H1 (cell line): ENCODE measurements at regions not wholly inside any gene's neighbourhood (a gene's known extent, or its start where the extent isn't known, plus 50 kb on each side); places are given as distances from the start of the nearest gene placed in this dataset.

Experiments used
- CTCF ChIA-PET: fragments of 300-600 bp; sonication (Branson Sonifier 250); formaldehyde crosslinking; loops from one replicate; lab custom pipeline; 2021; ENCODE audit not compliant: partially characterized antibody; lab: Charles Lee
- POLR2A ChIA-PET: fragments of 300-600 bp; sonication (Branson Sonifier 250); formaldehyde crosslinking; loops from one replicate; lab custom pipeline; 2021; ENCODE audit warnings: inconsistent platforms; ENCODE audit not compliant: partially characterized antibody; lab: Charles Lee
- DNase-seq, 2 experiments: peaks; one replicate each; pipeline versions ENCODE4 v3.0.0 to v3.0.0-alpha.2; 2010 to 2022; ENCODE audit warnings: low spot score in 2 of 2, low read depth in 1 of 2, mixed read lengths in 1 of 2
- FAIRE-seq: peaks from 2 replicates; lab custom pipeline; 2011; peaks lifted over from hg19 to GRCh38; lab: Jason Lieb, UNC
- H2AFZ ChIP-seq: 2 replicates; pipeline ENCODE4 v1.8.1; 2012; ENCODE audit warnings: low read length, inconsistent platforms
- H2AK5ac ChIP-seq: 2 replicates; pipeline ENCODE4 v1.6.1; 2013; ENCODE audit warnings: low read depth, low read length
- H2BK120ac ChIP-seq: replicated peaks from 2 replicates; pipeline ENCODE3; 2013; ENCODE audit warnings: low read depth, low read length, inconsistent platforms
- H2BK12ac ChIP-seq: 2 replicates; pipeline ENCODE4 v1.6.1; 2013; ENCODE audit warnings: low read depth, low read length
- H2BK15ac ChIP-seq: 2 replicates; pipeline ENCODE4 v1.6.1; 2013; ENCODE audit warnings: low read length
- H2BK20ac ChIP-seq: 2 replicates; pipeline ENCODE4 v1.6.1; 2013; ENCODE audit warnings: low read length
- H2BK5ac ChIP-seq: 2 replicates; pipeline ENCODE4 v1.6.1; 2013; ENCODE audit warnings: low read depth, low read length
- H3K14ac ChIP-seq: 2 replicates; pipeline ENCODE4 v1.6.1; 2013; ENCODE audit warnings: inconsistent platforms; ENCODE audit not compliant: insufficient read length
- H3K18ac ChIP-seq: 2 replicates; pipeline ENCODE4 v1.6.1; 2013; ENCODE audit warnings: low read length; ENCODE audit errors: extremely low read depth
- H3K23ac ChIP-seq: 2 replicates; pipeline ENCODE4 v1.6.1; 2013; ENCODE audit warnings: inconsistent platforms; ENCODE audit not compliant: insufficient read length
- H3K23me2 ChIP-seq: 2 replicates; pipeline ENCODE4 v1.6.1; 2013; ENCODE audit warnings: low read depth, low read length
- H3K27ac ChIP-seq: 2 replicates; pipeline ENCODE4 v1.6.1; 2011; ENCODE audit warnings: low read depth, low read length, inconsistent platforms
- H3K27me3 ChIP-seq, 4 experiments: replicated peaks in 1 of 4; 1 replicate in 1 of 4; 2 replicates in 3 of 4; pipeline versions ENCODE4 v1.6.1 to v1.8.1; 2011 to 2013; ENCODE audit warnings: low read length in 3 of 4, mild to moderate bottlenecking in 3 of 4, inconsistent platforms in 2 of 4, mixed read lengths in 2 of 4, moderate library complexity in 1 of 4; ENCODE audit not compliant: control insufficient read depth in 3 of 4, insufficient read depth in 3 of 4; ENCODE audit errors: extremely low read depth in 1 of 4
- H3K36me3 ChIP-seq, 4 experiments: 2 replicates each; pipeline versions ENCODE4 v1.6.1 to v1.8.1; 2011 to 2013; ENCODE audit warnings: mild to moderate bottlenecking in 4 of 4, low read length in 3 of 4, moderate library complexity in 2 of 4, control low read depth in 1 of 4, inconsistent platforms in 1 of 4; ENCODE audit not compliant: insufficient read depth in 4 of 4, control insufficient read depth in 2 of 4
- H3K4ac ChIP-seq: replicated peaks from 2 replicates; pipeline ENCODE3; 2013; ENCODE audit warnings: low read length, low read depth, mixed read lengths, inconsistent platforms; ENCODE audit not compliant: insufficient read length
- H3K4me1 ChIP-seq, 4 experiments: replicated peaks in 1 of 4; 1 replicate in 1 of 4; 2 replicates in 3 of 4; pipeline versions ENCODE4 v1.6.1 to v1.8.1; 2011 to 2013; ENCODE audit warnings: low read length in 3 of 4, inconsistent platforms in 2 of 4, mixed read lengths in 1 of 4; ENCODE audit not compliant: insufficient read depth in 4 of 4, control insufficient read depth in 3 of 4
- H3K4me2 ChIP-seq, 2 experiments: 2 replicates each; pipeline versions ENCODE4 v1.6.1 to v1.8.1; 2011 to 2013; ENCODE audit warnings: low read depth in 2 of 2, low read length in 2 of 2, control low read depth in 1 of 2, inconsistent platforms in 1 of 2, mild to moderate bottlenecking in 1 of 2; ENCODE audit not compliant: insufficient read depth in 1 of 2
- H3K4me3 ChIP-seq, 4 experiments: fragments of 200-600, 300-600 bp in 1 of 4; sonication (generic), shearing (Covaris generic), sonication (Bioruptor Twin) in 1 of 4; 2 replicates each; pipeline versions ENCODE4 v1.5.1 to v1.8.1; 2011 to 2016; ENCODE audit warnings: low read length in 4 of 4, low read depth in 3 of 4, control low read depth in 2 of 4, inconsistent platforms in 2 of 4, mild to moderate bottlenecking in 2 of 4, mixed read lengths in 1 of 4, moderate library complexity in 1 of 4; ENCODE audit not compliant: insufficient read depth in 2 of 4; ENCODE audit errors: extremely low read depth in 1 of 4
- H3K56ac ChIP-seq: replicated peaks from 2 replicates; pipeline ENCODE3; 2013; ENCODE audit warnings: low read depth, mild to moderate bottlenecking, mixed read lengths, low read length, inconsistent platforms; ENCODE audit not compliant: insufficient read length
- H3K79me1 ChIP-seq: 2 replicates; pipeline ENCODE4 v1.6.1; 2013; ENCODE audit warnings: low read depth, low read length, control low read depth
- H3K79me2 ChIP-seq, 2 experiments: 2 replicates each; pipeline versions ENCODE4 v1.6.1 to v1.8.1; 2012 to 2013; ENCODE audit warnings: low read length in 2 of 2, mild to moderate bottlenecking in 2 of 2, inconsistent platforms in 1 of 2; ENCODE audit not compliant: insufficient read depth in 2 of 2, control insufficient read depth in 1 of 2
- H3K9ac ChIP-seq, 4 experiments: replicated peaks in 1 of 4; 1 replicate in 1 of 4; 2 replicates in 3 of 4; pipeline versions ENCODE4 v1.6.1 to v1.8.1; 2011 to 2013; ENCODE audit warnings: low read depth in 3 of 4, low read length in 3 of 4, control low read depth in 2 of 4, mild to moderate bottlenecking in 2 of 4, moderate library complexity in 2 of 4, inconsistent platforms in 1 of 4; ENCODE audit errors: extremely low read depth in 1 of 4
- H3K9me3 ChIP-seq, 2 experiments: 2 replicates each; pipeline versions ENCODE4 v1.6.1 to v1.8.1; 2012 to 2013; ENCODE audit warnings: mild to moderate bottlenecking in 2 of 2, moderate library complexity in 2 of 2, control low read depth in 1 of 2, inconsistent platforms in 1 of 2, low read depth in 1 of 2, low read length in 1 of 2, mixed read lengths in 1 of 2; ENCODE audit not compliant: insufficient read depth in 2 of 2
- H4K20me1 ChIP-seq, 2 experiments: replicated peaks in 1 of 2; 2 replicates each; pipeline versions ENCODE3 to v1.8.1; 2011 to 2013; ENCODE audit warnings: inconsistent platforms in 2 of 2, low read length in 2 of 2, mild to moderate bottlenecking in 1 of 2; ENCODE audit not compliant: insufficient read depth in 2 of 2, control insufficient read depth in 1 of 2
- H4K5ac ChIP-seq: 2 replicates; pipeline ENCODE4 v1.6.1; 2013; ENCODE audit warnings: low read length, low read depth, mixed read lengths, inconsistent platforms; ENCODE audit not compliant: insufficient read length
- H4K8ac ChIP-seq: 2 replicates; pipeline ENCODE4 v1.8.0; 2013; ENCODE audit warnings: mild to moderate bottlenecking, moderate library complexity, low read length, inconsistent platforms; ENCODE audit not compliant: insufficient read depth; ENCODE audit errors: extremely low read depth
- H4K91ac ChIP-seq: replicated peaks from 2 replicates; pipeline ENCODE3; 2013; ENCODE audit warnings: low read length, mixed read lengths, inconsistent platforms; ENCODE audit not compliant: insufficient read length
- BRCA1 ChIP-seq: IDR thresholded peaks from 2 replicates; pipeline ENCODE4 v1.6.1; 2012; ENCODE audit warnings: low read depth, low read length, improper control_type of control experiment
- CHD2 ChIP-seq: IDR thresholded peaks from 2 replicates; pipeline ENCODE4 v1.6.1; 2012; ENCODE audit warnings: low read length, improper control_type of control experiment
- CTCF ChIP-seq, 3 experiments: IDR thresholded peaks; 1 replicate in 2 of 3; 2 replicates in 1 of 3; pipeline versions ENCODE4 v1.5.1 to v1.6.1; 2011; ENCODE audit warnings: low read length in 3 of 3, mild to moderate bottlenecking in 3 of 3, inconsistent platforms in 2 of 3, low read depth in 1 of 3, moderate library complexity in 1 of 3; ENCODE audit not compliant: insufficient read depth in 1 of 3; ENCODE audit errors: control extremely low read depth in 1 of 3
- E2F6 ChIP-seq: IDR thresholded peaks from 2 replicates; pipeline ENCODE4 v1.6.1; 2012; ENCODE audit warnings: inconsistent platforms
- EGR1 ChIP-seq: IDR thresholded peaks from 2 replicates; pipeline ENCODE4 v1.6.1; 2011; ENCODE audit warnings: low read depth, low read length, borderline replicate concordance
- GABPA ChIP-seq: IDR thresholded peaks from 2 replicates; pipeline ENCODE4 v1.6.1; 2011; ENCODE audit warnings: mild to moderate bottlenecking, low read length, moderate library complexity, borderline replicate concordance; ENCODE audit not compliant: insufficient read depth
- HDAC2 ChIP-seq, 2 experiments: fragments of 300-600 bp in 1 of 2; sonication (generic) in 1 of 2; IDR thresholded peaks; 2 replicates each; pipeline ENCODE4 v1.6.1; 2011 to 2012; ENCODE audit warnings: low read depth in 2 of 2, low read length in 2 of 2, mild to moderate bottlenecking in 2 of 2, moderate library complexity in 2 of 2, borderline replicate concordance in 1 of 2, inconsistent platforms in 1 of 2
- KDM5A ChIP-seq: fragments of 200-600 bp; IDR thresholded peaks from 2 replicates; pipeline ENCODE4 v1.7.1; 2012; ENCODE audit warnings: mild to moderate bottlenecking, low read length, inconsistent platforms, mixed read lengths
- POLR2AphosphoS5 ChIP-seq: IDR thresholded peaks from 2 replicates; pipeline ENCODE4 v1.6.1; 2011; ENCODE audit warnings: low read depth, low read length
- SAP30 ChIP-seq: fragments of 300-600 bp; sonication (generic); IDR thresholded peaks from 2 replicates; pipeline ENCODE4 v1.7.1; 2012; ENCODE audit warnings: low read length, moderate library complexity, mild to moderate bottlenecking, inconsistent platforms; ENCODE audit not compliant: insufficient read depth, insufficient replicate concordance
- TAF1 ChIP-seq: IDR thresholded peaks from 2 replicates; pipeline ENCODE4 v1.6.1; 2011; ENCODE audit warnings: mild to moderate bottlenecking, low read depth, low read length
- WGBS, 2 experiments: shearing (Covaris generic) in 1 of 2; methylation state at CpG; one replicate each; pipeline versions ENCODE4 v1.1.6 to v1.1.7; 2013 to 2015; ENCODE audit warnings: low lambda C conversion rate in 2 of 2, mixed read lengths in 2 of 2, inconsistent platforms in 1 of 2, low coverage in 1 of 2, missing lambda C conversion rate in 1 of 2; ENCODE audit not compliant: insufficient replicate concordance in 2 of 2, insufficient coverage in 1 of 2, insufficient read length in 1 of 2; ENCODE audit errors: extremely low coverage in 1 of 2, missing lambda C conversion rate in 1 of 2; 5-methylcytosine and 5-hydroxymethylcytosine counted together

- H3K9me3 ChIP-seq: peaks cover 0 to 3% of the 10 kb centered on the region in 2 experiments; a peak in 1 of 4 replicates
- H4K5ac ChIP-seq: no peak overlapping the region
- H3K9ac ChIP-seq: no peak overlapping the region
- no peak overlapping the region for H2BK20ac ChIP-seq
- H2BK12ac ChIP-seq: no peak overlapping the region
- no peaks in the 10 kb centered on the region for H4K20me1 ChIP-seq
- H3K27ac ChIP-seq: no peak overlapping the region
- ChIA-PET POLR2A (no interaction called here), CTCF (interaction anchor here (0.6 to 1.1 kb wide), 3 partner anchors 28 to 393 kb away, joined by 3 to 5 read pairs (median 3); no protein-coding TSS in a partner anchor)
- no peak overlapping the region for H3K14ac ChIP-seq
- H4K8ac ChIP-seq: no peak overlapping the region
- H3K4ac ChIP-seq: no peak overlapping the region
- H3K4me2 ChIP-seq: no peak overlapping the region
- H4K91ac ChIP-seq: no peak overlapping the region
- no peaks in the 10 kb centered on the region for H3K79me2 ChIP-seq
- H3K56ac ChIP-seq: no peak overlapping the region
- H3K79me1 ChIP-seq: no peaks in the 10 kb centered on the region
- H2BK120ac ChIP-seq: no peak overlapping the region
- no peaks in the 10 kb centered on the region for H3K36me3 ChIP-seq
- DNase-seq (no peak), FAIRE-seq (no peak)
- H2BK5ac ChIP-seq: no peak overlapping the region
- no peak overlapping the region for H3K18ac ChIP-seq
- H2BK15ac ChIP-seq: no peak overlapping the region
- H2AK5ac ChIP-seq: no peak overlapping the region
- no peak overlapping the region for H3K23ac ChIP-seq
- peaks cover 0 to 3% (median 1%) of the 10 kb centered on the region in 4 experiments; a peak in 3 of 7 replicates for H3K27me3 ChIP-seq
- no peaks in the 10 kb centered on the region for H3K23me2 ChIP-seq
- WGBS, 2 experiments: 77% methylated on average over 4 of the region's 4 CpGs; no CpG with 5 or more reads in 1 of the 2 experiments
- no peaks in the 10 kb centered on the region for H3K4me1 ChIP-seq
- H3K4me3 ChIP-seq: no peak overlapping the region
- H2AFZ ChIP-seq: no peak overlapping the region
- TF ChIP-seq CTCF (IDR thresholded peaks at IDR 0.05; ENCODE audit: control extremely low read depth in 1 of 3, insufficient read depth in 1 of 3, low read depth in 1 of 3, low read length in 3 of 3): no peak
- no peak for TF ChIP-seq BRCA1
- no peak for TF ChIP-seq EGR1
- TF ChIP-seq HDAC2 (IDR thresholded peaks at IDR 0.05; ENCODE audit: borderline replicate concordance in 1 of 2, low read depth in 2 of 2, low read length in 2 of 2): no peak
- no peak for TF ChIP-seq CHD2
- TF ChIP-seq KDM5A: no peak
- no peak for TF ChIP-seq TAF1
- no peak for TF ChIP-seq GABPA
- TF ChIP-seq POLR2AphosphoS5: no peak
- no peak for TF ChIP-seq SAP30
- TF ChIP-seq E2F6: no peak
These were observed 70.4 kb upstream of the MRI1 start for GRCh38 chr19:13693889-13694288.
